Esophagus muscularis mucosa (tissue), 3 donors: ENCODE measurements at regions not wholly inside any gene's neighbourhood (a gene's known extent, or its start where the extent isn't known, plus 50 kb on each side); places are given as distances from the start of the nearest gene placed in this dataset.

ENCODE experiments used
- EP300 ChIP-seq: sonication (generic); formaldehyde crosslinking; IDR thresholded peaks from one replicate; pipeline ENCODE4 v1.6.1; 2017; ENCODE audit warnings: antibody characterized with exemption
- TF ChIP-seq, protein P1 (sequence below), 3 experiments: fragments of 200-600 bp in 2 of 3; fragments of 450-650 bp in 1 of 3; sonication (generic) in 2 of 3; IDR thresholded peaks; one replicate each; pipeline ENCODE4 v1.5.1; 2017 to 2019; ENCODE audit warnings: antibody characterized with exemption in 3 of 3, mild to moderate bottlenecking in 2 of 3, moderate library complexity in 1 of 3

GRCh38 chr7:82566752-82567151 is 123.2 kb upstream of the CACNA2D1 start:
- TF ChIP-seq EP300 = no peak
- TF ChIP-seq, protein P1, sequence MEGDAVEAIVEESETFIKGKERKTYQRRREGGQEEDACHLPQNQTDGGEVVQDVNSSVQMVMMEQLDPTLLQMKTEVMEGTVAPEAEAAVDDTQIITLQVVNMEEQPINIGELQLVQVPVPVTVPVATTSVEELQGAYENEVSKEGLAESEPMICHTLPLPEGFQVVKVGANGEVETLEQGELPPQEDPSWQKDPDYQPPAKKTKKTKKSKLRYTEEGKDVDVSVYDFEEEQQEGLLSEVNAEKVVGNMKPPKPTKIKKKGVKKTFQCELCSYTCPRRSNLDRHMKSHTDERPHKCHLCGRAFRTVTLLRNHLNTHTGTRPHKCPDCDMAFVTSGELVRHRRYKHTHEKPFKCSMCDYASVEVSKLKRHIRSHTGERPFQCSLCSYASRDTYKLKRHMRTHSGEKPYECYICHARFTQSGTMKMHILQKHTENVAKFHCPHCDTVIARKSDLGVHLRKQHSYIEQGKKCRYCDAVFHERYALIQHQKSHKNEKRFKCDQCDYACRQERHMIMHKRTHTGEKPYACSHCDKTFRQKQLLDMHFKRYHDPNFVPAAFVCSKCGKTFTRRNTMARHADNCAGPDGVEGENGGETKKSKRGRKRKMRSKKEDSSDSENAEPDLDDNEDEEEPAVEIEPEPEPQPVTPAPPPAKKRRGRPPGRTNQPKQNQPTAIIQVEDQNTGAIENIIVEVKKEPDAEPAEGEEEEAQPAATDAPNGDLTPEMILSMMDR (IDR thresholded peaks at IDR 0.05) = no peak
